Trophoblast cell (in vitro differentiated cells and primary cell): ENCODE measurements at regions not wholly inside any gene's neighbourhood (a gene's known extent, or its start where the extent isn't known, plus 50 kb on each side); places are given as distances from the start of the nearest gene placed in this dataset.
"Not testable (repeated sequence)": the region's sequence is repeated elsewhere in the genome, so short reads cannot be mapped to it uniquely, and the experiment has no call there.

ENCODE experiments used
- DNase-seq, 2 donors: peaks; one replicate each; pipeline ENCODE4 v3.0.0-alpha.2; 2016
- H2AFZ ChIP-seq: 2 replicates; pipeline ENCODE4 v1.6.1; 2013; ENCODE audit warnings: low read length, moderate library complexity, mild to moderate bottlenecking; ENCODE audit not compliant: insufficient read depth, poor library complexity
- H2AK5ac ChIP-seq: 2 replicates; pipeline ENCODE4 v1.6.1; 2013; ENCODE audit warnings: mild to moderate bottlenecking, low read length
- H2BK120ac ChIP-seq: 2 replicates; pipeline ENCODE4 v1.6.1; 2013; ENCODE audit warnings: low read length, mild to moderate bottlenecking, moderate library complexity; ENCODE audit not compliant: insufficient read depth, poor library complexity
- H2BK12ac ChIP-seq: 2 replicates; pipeline ENCODE4 v1.6.1; 2013; ENCODE audit warnings: mild to moderate bottlenecking, low read length, moderate library complexity
- H2BK5ac ChIP-seq: 2 replicates; pipeline ENCODE4 v1.6.1; 2013; ENCODE audit warnings: low read length, low read depth, moderate library complexity, mild to moderate bottlenecking; ENCODE audit not compliant: poor library complexity
- H3K14ac ChIP-seq: 2 replicates; pipeline ENCODE4 v1.6.1; 2013; ENCODE audit warnings: mild to moderate bottlenecking, low read length
- H3K18ac ChIP-seq: 2 replicates; pipeline ENCODE4 v1.6.1; 2013; ENCODE audit warnings: mild to moderate bottlenecking, low read length
- H3K23ac ChIP-seq: 2 replicates; pipeline ENCODE4 v1.6.1; 2013; ENCODE audit warnings: low read length
- H3K27ac ChIP-seq: 2 replicates; pipeline ENCODE4 v1.5.1; 2013; ENCODE audit warnings: low read depth, mild to moderate bottlenecking, inconsistent platforms, low read length, moderate library complexity
- H3K27me3 ChIP-seq: 2 replicates; pipeline ENCODE4 v1.6.1; 2013; ENCODE audit warnings: inconsistent platforms, mild to moderate bottlenecking, low read length, moderate library complexity; ENCODE audit not compliant: insufficient read depth
- H3K36me3 ChIP-seq, 2 experiments: 1 replicate in 1 of 2; 2 replicates in 1 of 2; pipeline ENCODE4 v1.6.1; 2013; ENCODE audit warnings: low read length in 2 of 2, mild to moderate bottlenecking in 2 of 2, moderate library complexity in 1 of 2; ENCODE audit not compliant: insufficient read depth in 2 of 2, control insufficient read depth in 1 of 2
- H3K4ac ChIP-seq: 2 replicates; pipeline ENCODE4 v1.6.1; 2013; ENCODE audit warnings: low read depth, mild to moderate bottlenecking, low read length, moderate library complexity
- H3K4me1 ChIP-seq, 2 experiments: 1 replicate in 1 of 2; 2 replicates in 1 of 2; pipeline ENCODE4 v1.6.1; 2013; ENCODE audit warnings: low read length in 2 of 2, mild to moderate bottlenecking in 2 of 2, moderate library complexity in 1 of 2; ENCODE audit not compliant: insufficient read depth in 2 of 2, control insufficient read depth in 1 of 2
- H3K4me2 ChIP-seq: 2 replicates; pipeline ENCODE4 v1.6.1; 2013; ENCODE audit warnings: inconsistent platforms, mild to moderate bottlenecking, low read length, moderate library complexity
- H3K4me3 ChIP-seq: 2 replicates; pipeline ENCODE4 v1.5.1; 2013; ENCODE audit warnings: mild to moderate bottlenecking, low read depth, low read length, inconsistent platforms
- H3K79me1 ChIP-seq: one replicate; pipeline ENCODE4 v1.6.1; 2013; ENCODE audit warnings: low read length
- H3K79me2 ChIP-seq: 2 replicates; pipeline ENCODE4 v1.6.1; 2013; ENCODE audit warnings: low read length, mild to moderate bottlenecking; ENCODE audit not compliant: control insufficient read depth, insufficient read depth, poor library complexity
- H3K9ac ChIP-seq: 2 replicates; pipeline ENCODE4 v1.6.1; 2013; ENCODE audit warnings: mild to moderate bottlenecking, low read length
- H3K9me3 ChIP-seq: 2 replicates; pipeline ENCODE4 v1.6.1; 2013; ENCODE audit warnings: low read depth, mild to moderate bottlenecking, control low read depth, inconsistent platforms, low read length; ENCODE audit not compliant: insufficient read depth
- H4K12ac ChIP-seq: 2 replicates; pipeline ENCODE4 v1.6.1; 2013; ENCODE audit warnings: low read depth, mild to moderate bottlenecking, low read length, moderate library complexity
- H4K8ac ChIP-seq: 2 replicates; pipeline ENCODE4 v1.6.1; 2013; ENCODE audit warnings: low read depth, mild to moderate bottlenecking, low read length, moderate library complexity
- H4K91ac ChIP-seq: one replicate; pipeline ENCODE4 v1.6.1; 2013; ENCODE audit warnings: low read depth, mild to moderate bottlenecking, low read length, moderate library complexity
- WGBS: extraction: QIAGEN DNeasy Blood & Tissue Kit; methylation state at CpG from one replicate; pipeline ENCODE4 v1.1.7; 2013; ENCODE audit warnings: missing lambda C conversion rate; ENCODE audit not compliant: insufficient read length, insufficient coverage; ENCODE audit errors: extremely low coverage; 5-methylcytosine and 5-hydroxymethylcytosine counted together

DNA sequence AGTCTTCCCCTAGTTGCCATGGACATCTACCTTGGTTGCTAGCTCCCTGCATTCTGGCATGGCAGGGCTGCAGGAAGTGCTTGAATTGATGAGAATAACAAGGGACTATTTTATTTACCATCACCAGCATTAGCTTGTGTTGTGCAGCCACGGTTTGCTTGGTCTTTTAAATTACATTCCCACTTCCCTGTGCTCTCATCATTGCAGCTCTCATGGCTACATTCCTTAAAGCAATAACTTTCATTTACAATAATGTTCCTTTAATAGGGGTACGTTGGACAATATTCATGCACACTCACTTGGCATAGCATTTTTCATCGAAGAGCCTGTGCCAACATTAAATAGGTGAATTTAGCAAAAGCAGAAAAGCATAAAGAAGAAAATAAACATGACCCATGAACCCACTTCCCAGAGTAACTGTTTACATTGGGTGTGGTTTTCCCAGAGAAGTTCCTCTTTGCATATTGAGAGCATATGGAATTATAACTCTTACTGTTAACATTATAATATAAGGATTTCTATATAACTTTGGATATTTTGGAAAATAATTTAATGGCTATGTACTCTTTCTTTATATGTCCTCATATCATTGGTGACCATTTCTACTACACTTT lies 113.2 kb upstream of the VWC2 start:
- Histone ChIP-seq H2BK120ac (no peak overlapping the region), H3K14ac (no peak overlapping the region), H2BK5ac (no peak overlapping the region), H3K79me2 (no peaks in the 10 kb centered on the region), H3K9me3 (no peaks in the 10 kb centered on the region), H4K8ac (no peak overlapping the region), H3K36me3 (no peaks in the 10 kb centered on the region), H4K91ac (no peak overlapping the region), H3K79me1 (no peaks in the 10 kb centered on the region), H3K23ac (no peak overlapping the region), H3K27me3 (no peaks in the 10 kb centered on the region), H3K27ac (no peak overlapping the region), H3K4me2 (no peak overlapping the region), H3K4me3 (no peak overlapping the region), H2BK12ac (no peak overlapping the region), H3K18ac (no peak overlapping the region), H2AK5ac (no peak overlapping the region), H3K4ac (no peak overlapping the region), H2AFZ (no peak overlapping the region), H3K9ac (no peak overlapping the region), H4K12ac (no peak overlapping the region), H3K4me1 (no peaks in the 10 kb centered on the region)
- no peak for DNase-seq
- WGBS: no CpG with 5 or more reads among the region's 3 CpGs

DNA sequence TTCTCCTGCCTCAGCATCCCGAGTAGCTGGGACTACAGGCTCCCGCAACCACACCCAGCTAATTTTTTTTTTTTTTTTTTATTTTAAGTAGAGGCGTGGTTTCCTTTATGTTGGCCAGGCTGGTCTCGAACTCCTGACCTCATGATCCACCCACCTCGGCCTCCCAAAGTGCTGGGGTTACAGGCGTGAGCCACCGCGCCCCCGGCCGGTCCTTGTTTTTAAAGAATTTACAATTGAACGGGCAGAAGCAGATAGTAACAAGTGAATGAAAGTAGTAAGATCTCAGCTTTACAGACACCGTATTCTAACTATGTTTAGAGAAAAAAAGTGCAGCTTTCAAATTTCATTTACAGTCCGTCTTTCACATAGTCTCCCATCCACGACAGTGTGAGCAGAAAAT lies 112.5 kb upstream of the VWC2 start:
- Histone ChIP-seq H2AFZ (no peak overlapping the region), H3K36me3 (no peaks in the 10 kb centered on the region), H3K9me3 (no peaks in the 10 kb centered on the region), H3K23ac (no peak overlapping the region), H2AK5ac (no peak overlapping the region), H3K27ac (no peak overlapping the region), H3K4me3 (no peak overlapping the region), H2BK120ac (no peak overlapping the region), H4K12ac (no peak overlapping the region), H3K79me1 (no peaks in the 10 kb centered on the region), H2BK12ac (no peak overlapping the region), H3K4ac (no peak overlapping the region), H3K27me3 (no peaks in the 10 kb centered on the region), H3K18ac (no peak overlapping the region), H4K8ac (no peak overlapping the region), H3K14ac (no peak overlapping the region), H3K79me2 (no peaks in the 10 kb centered on the region), H3K4me2 (no peak overlapping the region), H3K9ac (no peak overlapping the region), H2BK5ac (no peak overlapping the region), H4K91ac (no peak overlapping the region), H3K4me1 (no peaks in the 10 kb centered on the region)
- no peak for DNase-seq
- WGBS: no CpG with 5 or more reads among the region's 14 CpGs

DNA sequence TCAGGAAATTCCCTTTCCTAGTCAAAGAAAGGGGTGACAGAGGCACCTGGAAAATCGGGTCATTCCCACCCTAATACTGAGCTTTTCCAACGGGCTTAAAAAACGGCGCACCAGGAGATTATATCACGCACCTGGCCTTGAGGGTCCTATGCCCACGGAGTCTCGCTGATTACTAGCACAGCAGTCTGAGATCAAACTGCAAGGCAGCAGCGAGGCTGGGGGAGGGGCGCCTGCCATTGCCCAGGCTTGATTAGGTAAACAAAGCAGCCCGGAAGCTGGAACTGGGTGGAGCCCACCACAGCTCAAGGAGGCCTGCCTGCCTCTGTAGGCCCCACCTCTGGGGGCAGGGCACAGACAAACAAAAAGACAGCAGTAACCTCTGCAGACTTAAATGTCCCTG lies 107.5 kb upstream of the VWC2 start:
- H3K79me2 ChIP-seq, H2BK5ac ChIP-seq, H3K23ac ChIP-seq, H3K4me3 ChIP-seq, H2AK5ac ChIP-seq, H4K91ac ChIP-seq, H4K8ac ChIP-seq, H3K4ac ChIP-seq, H3K27ac ChIP-seq, H3K36me3 ChIP-seq, H3K18ac ChIP-seq, H2BK12ac ChIP-seq, DNase-seq, H3K9me3 ChIP-seq, H3K4me1 ChIP-seq, H3K14ac ChIP-seq, H3K9ac ChIP-seq, H3K4me2 ChIP-seq, H2AFZ ChIP-seq, H3K27me3 ChIP-seq, H4K12ac ChIP-seq, H3K79me1 ChIP-seq, H2BK120ac ChIP-seq: not testable (repeated sequence)
- WGBS: no CpG with 5 or more reads among the region's 10 CpGs

DNA sequence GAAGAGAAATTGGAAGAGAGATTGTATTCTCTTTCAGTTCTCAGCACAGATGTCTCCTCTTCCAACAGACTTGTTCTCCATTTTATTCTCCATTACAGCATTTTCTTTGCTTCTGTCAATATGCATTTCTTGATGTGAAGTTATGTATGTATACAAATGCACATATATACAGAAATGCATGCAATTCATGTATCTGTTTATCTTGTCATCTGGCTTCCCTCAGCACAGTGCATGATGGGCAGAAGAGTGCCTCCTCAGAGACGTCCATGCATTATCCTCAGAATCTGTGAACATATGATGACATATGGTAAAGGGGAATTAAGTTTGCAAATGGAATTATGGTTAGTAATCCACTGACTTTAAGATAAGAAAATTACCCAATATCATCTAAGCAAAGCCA lies 106.7 kb upstream of the VWC2 start:
- no peak overlapping the region for H3K4me3 ChIP-seq
- H3K27me3 ChIP-seq: no peaks in the 10 kb centered on the region
- H3K79me1 ChIP-seq: no peaks in the 10 kb centered on the region
- no CpG with 5 or more reads among the region's 1 CpG for WGBS
- no peak overlapping the region for H2BK120ac ChIP-seq
- no peak overlapping the region for H2BK5ac ChIP-seq
- H3K4me1 ChIP-seq: no peaks in the 10 kb centered on the region
- no peaks in the 10 kb centered on the region for H3K9me3 ChIP-seq
- no peak overlapping the region for H2AK5ac ChIP-seq
- no peak overlapping the region for H4K91ac ChIP-seq
- H3K36me3 ChIP-seq: no peaks in the 10 kb centered on the region
- no peak overlapping the region for H4K12ac ChIP-seq
- no peak overlapping the region for H3K4ac ChIP-seq
- no peak overlapping the region for H3K14ac ChIP-seq
- H3K9ac ChIP-seq: no peak overlapping the region
- DNase-seq: peak in 1 of 2 donors; percentile 21
- H3K79me2 ChIP-seq: no peaks in the 10 kb centered on the region
- no peak overlapping the region for H3K18ac ChIP-seq
- H2AFZ ChIP-seq: no peak overlapping the region
- H2BK12ac ChIP-seq: no peak overlapping the region
- no peak overlapping the region for H4K8ac ChIP-seq
- no peak overlapping the region for H3K27ac ChIP-seq
- no peak overlapping the region for H3K4me2 ChIP-seq
- no peak overlapping the region for H3K23ac ChIP-seq
